H1 (cell line): ENCODE measurements at regions not wholly inside any gene's neighbourhood (a gene's known extent, or its start where the extent isn't known, plus 50 kb on each side); places are given as distances from the start of the nearest gene placed in this dataset.

ENCODE experiments used
- ASH2L ChIP-seq: fragments of 200-600, 300-600 bp; sonication (generic); IDR thresholded peaks from one replicate; pipeline ENCODE4 v1.7.1; 2017; ENCODE audit warnings: low read length
- ATF3 ChIP-seq: IDR thresholded peaks from 2 replicates; pipeline ENCODE4 v1.6.1; 2011; ENCODE audit warnings: low read depth, mild to moderate bottlenecking, low read length; ENCODE audit not compliant: insufficient read depth
- CHD1 ChIP-seq: IDR thresholded peaks from 2 replicates; pipeline ENCODE4 v1.6.1; 2012; ENCODE audit warnings: low read depth, low read length, improper control_type of control experiment
- CHD2 ChIP-seq: IDR thresholded peaks from 2 replicates; pipeline ENCODE4 v1.6.1; 2012; ENCODE audit warnings: low read length, improper control_type of control experiment
- EP300 ChIP-seq, 2 experiments: IDR thresholded peaks; 1 replicate in 1 of 2; 2 replicates in 1 of 2; pipeline ENCODE4 v1.6.1; 2011 to 2012; ENCODE audit warnings: low read depth in 2 of 2, low read length in 2 of 2, mild to moderate bottlenecking in 2 of 2, borderline replicate concordance in 1 of 2, inconsistent platforms in 1 of 2, moderate library complexity in 1 of 2
- JUND ChIP-seq: IDR thresholded peaks from 2 replicates; pipeline ENCODE4 v1.6.1; 2011; ENCODE audit warnings: mild to moderate bottlenecking, improper control_type of control experiment, low read length
- MAFK ChIP-seq: IDR thresholded peaks from 2 replicates; pipeline ENCODE4 v1.6.1; 2012; ENCODE audit warnings: low read depth, mild to moderate bottlenecking, improper control_type of control experiment, low read length
- NANOG ChIP-seq: IDR thresholded peaks from 2 replicates; pipeline ENCODE4 v1.6.1; 2011; ENCODE audit warnings: low read length, low read depth, mild to moderate bottlenecking, inconsistent platforms; ENCODE audit not compliant: insufficient read depth, poor library complexity, severe bottlenecking
- POLR2A ChIP-seq, 2 experiments: IDR thresholded peaks; 1 replicate in 1 of 2; 2 replicates in 1 of 2; pipeline ENCODE4 v1.6.1; 2011; ENCODE audit warnings: low read depth in 2 of 2, low read length in 2 of 2, mild to moderate bottlenecking in 2 of 2; ENCODE audit errors: control extremely low read depth in 1 of 2
- POLR2AphosphoS5 ChIP-seq: IDR thresholded peaks from 2 replicates; pipeline ENCODE4 v1.6.1; 2011; ENCODE audit warnings: low read depth, low read length
- SIX5 ChIP-seq: IDR thresholded peaks from 2 replicates; pipeline ENCODE4 v1.6.1; 2011; ENCODE audit warnings: mild to moderate bottlenecking, low read depth, low read length
- TEAD4 ChIP-seq: IDR thresholded peaks from 2 replicates; pipeline ENCODE4 v1.6.1; 2012; ENCODE audit warnings: low read depth, low read length, inconsistent platforms, mixed read lengths
- TF ChIP-seq, protein P1 (sequence below), 3 experiments: IDR thresholded peaks; 1 replicate in 2 of 3; 2 replicates in 1 of 3; pipeline versions ENCODE4 v1.5.1 to v1.6.1; 2011; ENCODE audit warnings: low read length in 3 of 3, mild to moderate bottlenecking in 3 of 3, inconsistent platforms in 2 of 3, low read depth in 1 of 3, moderate library complexity in 1 of 3; ENCODE audit not compliant: insufficient read depth in 1 of 3; ENCODE audit errors: control extremely low read depth in 1 of 3
- TF ChIP-seq, protein P2 (sequence below): fragments of 300-600 bp; sonication (generic); IDR thresholded peaks from 2 replicates; pipeline ENCODE4 v1.7.1; 2012; ENCODE audit warnings: low read length, moderate library complexity, mild to moderate bottlenecking, inconsistent platforms; ENCODE audit not compliant: insufficient replicate concordance

GRCh38 chr7:13241416-13241815, 554.0 kb downstream of the ARL4A start:
- TF ChIP-seq POLR2AphosphoS5 (no peak), POLR2A (IDR thresholded peaks at IDR 0.05; ENCODE audit: control extremely low read depth in 1 of 2, low read depth in 2 of 2, low read length in 2 of 2) (no peak), SIX5 (no peak), EP300 (IDR thresholded peaks at IDR 0.05; ENCODE audit: borderline replicate concordance in 1 of 2, low read depth in 2 of 2, low read length in 2 of 2) (no peak), MAFK (no peak), ASH2L (no peak), CHD2 (no peak), JUND (no peak), NANOG (no peak), ATF3 (no peak), TEAD4 (no peak), CHD1 (no peak)
- TF ChIP-seq, protein P1, sequence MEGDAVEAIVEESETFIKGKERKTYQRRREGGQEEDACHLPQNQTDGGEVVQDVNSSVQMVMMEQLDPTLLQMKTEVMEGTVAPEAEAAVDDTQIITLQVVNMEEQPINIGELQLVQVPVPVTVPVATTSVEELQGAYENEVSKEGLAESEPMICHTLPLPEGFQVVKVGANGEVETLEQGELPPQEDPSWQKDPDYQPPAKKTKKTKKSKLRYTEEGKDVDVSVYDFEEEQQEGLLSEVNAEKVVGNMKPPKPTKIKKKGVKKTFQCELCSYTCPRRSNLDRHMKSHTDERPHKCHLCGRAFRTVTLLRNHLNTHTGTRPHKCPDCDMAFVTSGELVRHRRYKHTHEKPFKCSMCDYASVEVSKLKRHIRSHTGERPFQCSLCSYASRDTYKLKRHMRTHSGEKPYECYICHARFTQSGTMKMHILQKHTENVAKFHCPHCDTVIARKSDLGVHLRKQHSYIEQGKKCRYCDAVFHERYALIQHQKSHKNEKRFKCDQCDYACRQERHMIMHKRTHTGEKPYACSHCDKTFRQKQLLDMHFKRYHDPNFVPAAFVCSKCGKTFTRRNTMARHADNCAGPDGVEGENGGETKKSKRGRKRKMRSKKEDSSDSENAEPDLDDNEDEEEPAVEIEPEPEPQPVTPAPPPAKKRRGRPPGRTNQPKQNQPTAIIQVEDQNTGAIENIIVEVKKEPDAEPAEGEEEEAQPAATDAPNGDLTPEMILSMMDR (IDR thresholded peaks at IDR 0.05; ENCODE audit: control extremely low read depth in 1 of 3, insufficient read depth in 1 of 3, low read depth in 1 of 3, low read length in 3 of 3) = no peak
- TF ChIP-seq, protein P2, sequence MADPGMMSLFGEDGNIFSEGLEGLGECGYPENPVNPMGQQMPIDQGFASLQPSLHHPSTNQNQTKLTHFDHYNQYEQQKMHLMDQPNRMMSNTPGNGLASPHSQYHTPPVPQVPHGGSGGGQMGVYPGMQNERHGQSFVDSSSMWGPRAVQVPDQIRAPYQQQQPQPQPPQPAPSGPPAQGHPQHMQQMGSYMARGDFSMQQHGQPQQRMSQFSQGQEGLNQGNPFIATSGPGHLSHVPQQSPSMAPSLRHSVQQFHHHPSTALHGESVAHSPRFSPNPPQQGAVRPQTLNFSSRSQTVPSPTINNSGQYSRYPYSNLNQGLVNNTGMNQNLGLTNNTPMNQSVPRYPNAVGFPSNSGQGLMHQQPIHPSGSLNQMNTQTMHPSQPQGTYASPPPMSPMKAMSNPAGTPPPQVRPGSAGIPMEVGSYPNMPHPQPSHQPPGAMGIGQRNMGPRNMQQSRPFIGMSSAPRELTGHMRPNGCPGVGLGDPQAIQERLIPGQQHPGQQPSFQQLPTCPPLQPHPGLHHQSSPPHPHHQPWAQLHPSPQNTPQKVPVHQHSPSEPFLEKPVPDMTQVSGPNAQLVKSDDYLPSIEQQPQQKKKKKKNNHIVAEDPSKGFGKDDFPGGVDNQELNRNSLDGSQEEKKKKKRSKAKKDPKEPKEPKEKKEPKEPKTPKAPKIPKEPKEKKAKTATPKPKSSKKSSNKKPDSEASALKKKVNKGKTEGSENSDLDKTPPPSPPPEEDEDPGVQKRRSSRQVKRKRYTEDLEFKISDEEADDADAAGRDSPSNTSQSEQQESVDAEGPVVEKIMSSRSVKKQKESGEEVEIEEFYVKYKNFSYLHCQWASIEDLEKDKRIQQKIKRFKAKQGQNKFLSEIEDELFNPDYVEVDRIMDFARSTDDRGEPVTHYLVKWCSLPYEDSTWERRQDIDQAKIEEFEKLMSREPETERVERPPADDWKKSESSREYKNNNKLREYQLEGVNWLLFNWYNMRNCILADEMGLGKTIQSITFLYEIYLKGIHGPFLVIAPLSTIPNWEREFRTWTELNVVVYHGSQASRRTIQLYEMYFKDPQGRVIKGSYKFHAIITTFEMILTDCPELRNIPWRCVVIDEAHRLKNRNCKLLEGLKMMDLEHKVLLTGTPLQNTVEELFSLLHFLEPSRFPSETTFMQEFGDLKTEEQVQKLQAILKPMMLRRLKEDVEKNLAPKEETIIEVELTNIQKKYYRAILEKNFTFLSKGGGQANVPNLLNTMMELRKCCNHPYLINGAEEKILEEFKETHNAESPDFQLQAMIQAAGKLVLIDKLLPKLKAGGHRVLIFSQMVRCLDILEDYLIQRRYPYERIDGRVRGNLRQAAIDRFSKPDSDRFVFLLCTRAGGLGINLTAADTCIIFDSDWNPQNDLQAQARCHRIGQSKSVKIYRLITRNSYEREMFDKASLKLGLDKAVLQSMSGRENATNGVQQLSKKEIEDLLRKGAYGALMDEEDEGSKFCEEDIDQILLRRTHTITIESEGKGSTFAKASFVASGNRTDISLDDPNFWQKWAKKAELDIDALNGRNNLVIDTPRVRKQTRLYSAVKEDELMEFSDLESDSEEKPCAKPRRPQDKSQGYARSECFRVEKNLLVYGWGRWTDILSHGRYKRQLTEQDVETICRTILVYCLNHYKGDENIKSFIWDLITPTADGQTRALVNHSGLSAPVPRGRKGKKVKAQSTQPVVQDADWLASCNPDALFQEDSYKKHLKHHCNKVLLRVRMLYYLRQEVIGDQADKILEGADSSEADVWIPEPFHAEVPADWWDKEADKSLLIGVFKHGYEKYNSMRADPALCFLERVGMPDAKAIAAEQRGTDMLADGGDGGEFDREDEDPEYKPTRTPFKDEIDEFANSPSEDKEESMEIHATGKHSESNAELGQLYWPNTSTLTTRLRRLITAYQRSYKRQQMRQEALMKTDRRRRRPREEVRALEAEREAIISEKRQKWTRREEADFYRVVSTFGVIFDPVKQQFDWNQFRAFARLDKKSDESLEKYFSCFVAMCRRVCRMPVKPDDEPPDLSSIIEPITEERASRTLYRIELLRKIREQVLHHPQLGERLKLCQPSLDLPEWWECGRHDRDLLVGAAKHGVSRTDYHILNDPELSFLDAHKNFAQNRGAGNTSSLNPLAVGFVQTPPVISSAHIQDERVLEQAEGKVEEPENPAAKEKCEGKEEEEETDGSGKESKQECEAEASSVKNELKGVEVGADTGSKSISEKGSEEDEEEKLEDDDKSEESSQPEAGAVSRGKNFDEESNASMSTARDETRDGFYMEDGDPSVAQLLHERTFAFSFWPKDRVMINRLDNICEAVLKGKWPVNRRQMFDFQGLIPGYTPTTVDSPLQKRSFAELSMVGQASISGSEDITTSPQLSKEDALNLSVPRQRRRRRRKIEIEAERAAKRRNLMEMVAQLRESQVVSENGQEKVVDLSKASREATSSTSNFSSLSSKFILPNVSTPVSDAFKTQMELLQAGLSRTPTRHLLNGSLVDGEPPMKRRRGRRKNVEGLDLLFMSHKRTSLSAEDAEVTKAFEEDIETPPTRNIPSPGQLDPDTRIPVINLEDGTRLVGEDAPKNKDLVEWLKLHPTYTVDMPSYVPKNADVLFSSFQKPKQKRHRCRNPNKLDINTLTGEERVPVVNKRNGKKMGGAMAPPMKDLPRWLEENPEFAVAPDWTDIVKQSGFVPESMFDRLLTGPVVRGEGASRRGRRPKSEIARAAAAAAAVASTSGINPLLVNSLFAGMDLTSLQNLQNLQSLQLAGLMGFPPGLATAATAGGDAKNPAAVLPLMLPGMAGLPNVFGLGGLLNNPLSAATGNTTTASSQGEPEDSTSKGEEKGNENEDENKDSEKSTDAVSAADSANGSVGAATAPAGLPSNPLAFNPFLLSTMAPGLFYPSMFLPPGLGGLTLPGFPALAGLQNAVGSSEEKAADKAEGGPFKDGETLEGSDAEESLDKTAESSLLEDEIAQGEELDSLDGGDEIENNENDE = no peak
